GM10248 (cell line): ENCODE measurements at regions not wholly inside any gene's neighbourhood (a gene's known extent, or its start where the extent isn't known, plus 50 kb on each side); places are given as distances from the start of the nearest gene placed in this dataset.

Experiments
- CTCF ChIA-PET: fragments of 300-600 bp; sonication (Branson Sonifier 250); formaldehyde crosslinking; extraction: SDS; loops from one replicate; lab custom pipeline; 2021; ENCODE audit warnings: antibody characterized with exemption; lab: Yijun Ruan, JAX
- POLR2A ChIA-PET: fragments of 350-650 bp; sonication (Branson Sonifier 250); formaldehyde crosslinking; extraction: SDS; loops from one replicate; lab custom pipeline; 2020; ENCODE audit warnings: antibody characterized with exemption; lab: Yijun Ruan, JAX
- DNase-seq: peaks from one replicate; pipeline ENCODE4 v3.0.0; 2012; ENCODE audit errors: extremely low spot score
- CTCF ChIP-seq: IDR thresholded peaks from 2 replicates; pipeline ENCODE4 v1.5.1; 2012; ENCODE audit warnings: mild to moderate bottlenecking, low read depth; ENCODE audit errors: extremely low read depth, missing control alignments, control extremely low read depth

GRCh38 chr2:173766537-173767289 is 198.5 kb downstream of the SP3 start:
- CTCF ChIA-PET = interaction anchor here (2.2 kb wide), 1 partner anchor 10 kb away, joined by 7 read pairs; no protein-coding TSS in a partner anchor
- POLR2A ChIA-PET = no interaction called here
- TF ChIP-seq CTCF = no peak
- no peak for DNase-seq

GRCh38 chr2:173770947-173771678 is 194.1 kb downstream of the SP3 start:
- TF ChIP-seq CTCF = no peak
- ChIA-PET POLR2A (no interaction called here), CTCF (interaction anchor here (1.3 to 1.4 kb wide), 2 partner anchors 8 to 14 kb away, joined by 3 to 5 read pairs; no protein-coding TSS in a partner anchor)
- no peak for DNase-seq

- DNase-seq = no peak
- ChIA-PET CTCF (no interaction called here), POLR2A (no interaction called here)
- no peak for TF ChIP-seq CTCF
These were observed 193.0 kb downstream of the SP3 start for GRCh38 chr2:173772205-173772604.

GRCh38 chr2:173773076-173773475 is 192.1 kb downstream of the SP3 start:
- no peak for TF ChIP-seq CTCF
- DNase-seq = no peak
- CTCF ChIA-PET = no interaction called here
- POLR2A ChIA-PET = no interaction called here

GRCh38 chr2:173775440-173775839 is 189.7 kb downstream of the SP3 start:
- no peak for DNase-seq
- no peak for TF ChIP-seq CTCF
- POLR2A ChIA-PET = no interaction called here
- CTCF ChIA-PET = no interaction called here

- TF ChIP-seq CTCF = no peak
- POLR2A ChIA-PET = no interaction called here
- CTCF ChIA-PET = no interaction called here
- DNase-seq = no peak
These were observed 182.5 kb downstream of the SP3 start for GRCh38 chr2:173782681-173783080.
